DND-41 (cell line): ENCODE measurements at regions not wholly inside any gene's neighbourhood (a gene's known extent, or its start where the extent isn't known, plus 50 kb on each side); places are given as distances from the start of the nearest gene placed in this dataset.

Experiments
- ATAC-seq: fragments of 200-7000 bp; cut with Tn5 transposase; 3 replicates; pipeline ENCODE4 v1.9.1; 2021; ENCODE audit warnings: low read depth; ENCODE audit not compliant: insufficient read depth
- DNase-seq: peaks from one replicate; pipeline ENCODE4 v3.0.0-alpha.2; 2020
- H2AFZ ChIP-seq: 2 replicates; pipeline ENCODE4 v1.6.0; 2012; ENCODE audit warnings: low read depth, low read length
- H3K27ac ChIP-seq: 2 replicates; pipeline ENCODE4 v1.5.1; 2012; ENCODE audit warnings: low read length, inconsistent platforms
- H3K27me3 ChIP-seq: fragments of 200-600 bp; sonication (generic); 2 replicates; pipeline ENCODE4 v1.6.0; 2012; ENCODE audit warnings: low read length, mild to moderate bottlenecking, inconsistent platforms; ENCODE audit not compliant: insufficient read depth, poor library complexity
- H3K36me3 ChIP-seq: 2 replicates; pipeline ENCODE4 v1.5.1; 2012; ENCODE audit warnings: low read length, inconsistent platforms; ENCODE audit not compliant: insufficient read depth
- H3K4me1 ChIP-seq: 2 replicates; pipeline ENCODE4 v1.5.1; 2012; ENCODE audit warnings: mild to moderate bottlenecking, low read length; ENCODE audit not compliant: insufficient read depth
- H3K4me2 ChIP-seq: 2 replicates; pipeline ENCODE4 v1.6.0; 2012; ENCODE audit warnings: mild to moderate bottlenecking, moderate library complexity, low read length, inconsistent platforms; ENCODE audit not compliant: insufficient read depth
- H3K4me3 ChIP-seq, 2 experiments: fragments of 200-600 bp in 1 of 2; shearing (Covaris generic) in 1 of 2; 2 replicates each; pipeline ENCODE4 v1.5.1; 2012 to 2016; ENCODE audit warnings: inconsistent platforms in 2 of 2, low read length in 2 of 2, mild to moderate bottlenecking in 2 of 2, low read depth in 1 of 2, moderate library complexity in 1 of 2
- H3K79me2 ChIP-seq: 2 replicates; pipeline ENCODE4 v1.6.0; 2012; ENCODE audit warnings: low read length, inconsistent platforms; ENCODE audit not compliant: insufficient read depth
- H3K9ac ChIP-seq: 2 replicates; pipeline ENCODE4 v1.6.0; 2012; ENCODE audit warnings: low read depth, mild to moderate bottlenecking, inconsistent platforms, low read length, moderate library complexity
- H3K9me3 ChIP-seq: 2 replicates; pipeline ENCODE4 v1.5.1; 2012; ENCODE audit warnings: low read length, moderate library complexity, mild to moderate bottlenecking, inconsistent platforms; ENCODE audit not compliant: insufficient read depth, severe bottlenecking
- H4K20me1 ChIP-seq: 2 replicates; pipeline ENCODE4 v1.6.0; 2012; ENCODE audit warnings: low read length; ENCODE audit not compliant: insufficient read depth
- EZH2 ChIP-seq: IDR thresholded peaks from 3 replicates; pipeline ENCODE4 v1.6.1; 2012; ENCODE audit warnings: borderline replicate concordance, low read depth, mild to moderate bottlenecking, moderate library complexity, low read length, inconsistent platforms; ENCODE audit not compliant: severe bottlenecking
- TF ChIP-seq, protein P1 (sequence below): IDR thresholded peaks from 2 replicates; pipeline ENCODE4 v1.5.1; 2012; ENCODE audit warnings: borderline replicate concordance, low read length, moderate library complexity, mild to moderate bottlenecking; ENCODE audit not compliant: poor library complexity, severe bottlenecking; ENCODE audit errors: extremely low read depth

DNA sequence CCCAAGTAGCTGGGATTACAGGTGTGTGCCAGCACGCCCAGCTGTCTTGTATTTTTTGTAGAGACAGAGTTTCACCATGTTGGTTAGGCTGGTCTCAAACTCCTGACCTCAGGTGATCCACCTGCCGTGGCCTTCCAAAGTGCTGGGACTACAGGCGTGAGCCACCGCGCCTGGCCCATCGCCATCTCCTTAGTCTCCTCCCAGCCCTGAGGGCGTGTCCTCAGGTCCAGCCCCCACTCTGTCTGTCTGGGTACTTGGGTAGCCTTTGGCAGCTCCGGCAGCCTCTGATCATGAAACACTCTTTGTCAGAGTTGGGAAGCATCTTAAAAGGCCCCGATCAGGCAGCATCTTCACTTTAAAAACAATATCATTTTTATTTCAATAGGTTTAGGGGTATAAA lies 90.3 kb upstream of the DISP3 start:
- Histone ChIP-seq H3K9ac (no peak overlapping the region), H3K4me2 (no peak overlapping the region), H3K27ac (no peak overlapping the region), H4K20me1 (no peaks in the 10 kb centered on the region; the same call in 1 of the 2 replicates), H3K27me3 (no peaks in the 10 kb centered on the region), H3K4me1 (peaks cover 11% of the 10 kb centered on the region), H3K4me3 (no peak overlapping the region), H2AFZ (no peak overlapping the region), H3K79me2 (no peaks in the 10 kb centered on the region), H3K9me3 (no peaks in the 10 kb centered on the region), H3K36me3 (no peaks in the 10 kb centered on the region)
- ATAC-seq (no peak), DNase-seq (no peak)
- TF ChIP-seq, protein P1, sequence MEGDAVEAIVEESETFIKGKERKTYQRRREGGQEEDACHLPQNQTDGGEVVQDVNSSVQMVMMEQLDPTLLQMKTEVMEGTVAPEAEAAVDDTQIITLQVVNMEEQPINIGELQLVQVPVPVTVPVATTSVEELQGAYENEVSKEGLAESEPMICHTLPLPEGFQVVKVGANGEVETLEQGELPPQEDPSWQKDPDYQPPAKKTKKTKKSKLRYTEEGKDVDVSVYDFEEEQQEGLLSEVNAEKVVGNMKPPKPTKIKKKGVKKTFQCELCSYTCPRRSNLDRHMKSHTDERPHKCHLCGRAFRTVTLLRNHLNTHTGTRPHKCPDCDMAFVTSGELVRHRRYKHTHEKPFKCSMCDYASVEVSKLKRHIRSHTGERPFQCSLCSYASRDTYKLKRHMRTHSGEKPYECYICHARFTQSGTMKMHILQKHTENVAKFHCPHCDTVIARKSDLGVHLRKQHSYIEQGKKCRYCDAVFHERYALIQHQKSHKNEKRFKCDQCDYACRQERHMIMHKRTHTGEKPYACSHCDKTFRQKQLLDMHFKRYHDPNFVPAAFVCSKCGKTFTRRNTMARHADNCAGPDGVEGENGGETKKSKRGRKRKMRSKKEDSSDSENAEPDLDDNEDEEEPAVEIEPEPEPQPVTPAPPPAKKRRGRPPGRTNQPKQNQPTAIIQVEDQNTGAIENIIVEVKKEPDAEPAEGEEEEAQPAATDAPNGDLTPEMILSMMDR: no peak
- no peak for TF ChIP-seq EZH2

DNA sequence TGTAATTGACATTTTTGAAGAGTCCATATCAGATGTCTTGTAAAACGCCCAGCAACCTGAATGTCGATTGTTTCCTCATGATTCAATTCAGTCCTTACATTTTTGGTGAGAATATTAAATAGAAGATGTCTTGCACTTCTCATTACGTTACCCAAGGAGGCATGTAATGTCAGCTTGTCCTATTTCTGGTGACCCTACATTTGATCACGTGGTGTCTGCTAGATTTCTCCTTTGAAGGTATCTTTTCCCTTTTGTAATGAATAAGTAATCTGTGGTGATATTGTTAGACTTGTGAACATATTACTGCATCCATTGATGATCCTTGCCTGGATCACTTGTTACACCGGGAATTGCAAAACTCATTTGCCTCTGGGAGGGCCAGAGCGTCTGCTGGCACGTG lies 87.6 kb upstream of the DISP3 start:
- no peak overlapping the region for H3K9ac ChIP-seq
- H3K27me3 ChIP-seq: peaks cover 7% of the 10 kb centered on the region
- no peaks in the 10 kb centered on the region for H3K79me2 ChIP-seq
- H3K9me3 ChIP-seq: no peaks in the 10 kb centered on the region
- no peaks in the 10 kb centered on the region for H3K36me3 ChIP-seq
- no peak overlapping the region for H2AFZ ChIP-seq
- H3K4me3 ChIP-seq: no peak overlapping the region
- no peak overlapping the region for H3K4me2 ChIP-seq
- peaks cover 5% of the 10 kb centered on the region; the same call in 1 of the 2 replicates for H3K4me1 ChIP-seq
- TF ChIP-seq EZH2: no peak
- TF ChIP-seq, protein P1: no peak
- H3K27ac ChIP-seq: no peak overlapping the region
- DNase-seq (no peak), ATAC-seq (no peak)
- H4K20me1 ChIP-seq: no peaks in the 10 kb centered on the region

DNA sequence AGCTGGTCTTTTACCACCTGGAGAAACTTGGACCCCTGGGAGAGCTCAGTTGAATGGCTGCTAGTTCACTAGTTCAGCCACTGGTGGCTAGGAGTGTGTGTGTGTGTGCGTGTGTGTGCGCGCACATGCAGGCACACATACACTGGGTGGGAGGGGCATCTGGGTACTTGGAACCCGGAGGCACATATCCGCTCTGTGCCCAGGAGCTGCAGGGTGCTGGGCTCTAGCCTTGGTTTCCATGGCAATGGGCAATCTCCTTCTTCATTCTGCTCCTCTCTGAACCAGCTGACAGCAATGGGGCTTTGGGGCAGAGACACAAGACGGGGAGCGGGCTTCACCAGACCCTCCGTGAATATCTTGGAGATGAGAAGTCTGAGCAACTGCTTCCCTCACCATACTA lies 87.1 kb upstream of the DISP3 start:
- ATAC-seq (no peak), DNase-seq (no peak)
- no peak for TF ChIP-seq EZH2
- TF ChIP-seq, protein P1: no peak
- no peak overlapping the region for H3K4me3 ChIP-seq
- peaks cover 5% of the 10 kb centered on the region; the same call in 1 of the 2 replicates for H3K4me1 ChIP-seq
- no peaks in the 10 kb centered on the region for H4K20me1 ChIP-seq
- H3K27ac ChIP-seq: no peak overlapping the region
- no peak overlapping the region for H3K4me2 ChIP-seq
- no peaks in the 10 kb centered on the region for H3K79me2 ChIP-seq
- peaks cover 7% of the 10 kb centered on the region for H3K27me3 ChIP-seq
- H3K9me3 ChIP-seq: no peaks in the 10 kb centered on the region
- no peaks in the 10 kb centered on the region for H3K36me3 ChIP-seq
- H3K9ac ChIP-seq: no peak overlapping the region
- no peak overlapping the region for H2AFZ ChIP-seq

DNA sequence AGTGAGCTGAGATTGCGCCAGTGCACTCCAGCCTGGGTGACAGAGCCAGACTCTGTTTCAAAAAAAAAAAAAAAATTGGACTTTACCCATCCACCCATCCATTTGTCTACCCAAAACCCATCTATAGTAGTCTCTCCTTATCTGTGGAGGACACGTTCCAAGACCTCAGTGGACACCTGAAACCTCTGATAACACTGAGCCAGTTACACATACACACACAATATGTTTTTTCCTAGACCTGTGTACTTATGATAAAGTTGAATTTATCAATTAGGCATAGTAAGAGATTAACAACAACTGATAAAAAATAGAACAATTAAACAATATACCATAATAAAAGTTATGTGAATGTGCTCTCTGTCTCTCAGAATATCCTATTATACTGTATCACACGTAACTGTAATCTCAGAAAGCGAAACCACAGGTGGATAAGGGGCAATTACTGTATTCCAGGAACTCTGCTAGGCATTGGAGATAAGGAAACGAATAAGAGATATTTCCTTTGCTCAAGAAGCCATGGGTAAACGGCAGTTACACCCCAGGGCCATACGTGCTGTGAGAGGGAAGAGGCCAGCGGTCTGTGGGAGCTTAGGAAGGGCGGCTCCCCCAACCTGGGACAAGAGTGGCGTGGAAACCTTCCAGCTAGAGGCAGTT lies 84.2 kb upstream of the DISP3 start:
- Histone ChIP-seq H4K20me1 (no peaks in the 10 kb centered on the region), H3K27ac (no peak overlapping the region), H3K79me2 (no peaks in the 10 kb centered on the region), H2AFZ (no peak overlapping the region), H3K9ac (no peak overlapping the region), H3K4me1 (peaks cover 5% of the 10 kb centered on the region; the same call in 1 of the 2 replicates), H3K9me3 (no peaks in the 10 kb centered on the region), H3K4me3 (no peak overlapping the region), H3K36me3 (no peaks in the 10 kb centered on the region), H3K4me2 (no peak overlapping the region), H3K27me3 (peaks cover 7% of the 10 kb centered on the region)
- TF ChIP-seq, protein P1: no peak
- no peak for TF ChIP-seq EZH2
- peak; percentile 62; the same call in 2 of the 3 replicates for ATAC-seq
- DNase-seq: no peak
